Activated CD8-positive, alpha-beta memory T cell treated with anti-CD3 and anti-CD28 coated beads for 48 hours (primary cell): ENCODE measurements at regions not wholly inside any gene's neighbourhood (a gene's known extent, or its start where the extent isn't known, plus 50 kb on each side); places are given as distances from the start of the nearest gene placed in this dataset.

Experiments
- DNase-seq, 3 experiments: peaks; one replicate each; pipeline ENCODE4 v3.0.0-alpha.2; 2020; ENCODE audit warnings: low read depth in 2 of 3, low spot score in 2 of 3

DNA sequence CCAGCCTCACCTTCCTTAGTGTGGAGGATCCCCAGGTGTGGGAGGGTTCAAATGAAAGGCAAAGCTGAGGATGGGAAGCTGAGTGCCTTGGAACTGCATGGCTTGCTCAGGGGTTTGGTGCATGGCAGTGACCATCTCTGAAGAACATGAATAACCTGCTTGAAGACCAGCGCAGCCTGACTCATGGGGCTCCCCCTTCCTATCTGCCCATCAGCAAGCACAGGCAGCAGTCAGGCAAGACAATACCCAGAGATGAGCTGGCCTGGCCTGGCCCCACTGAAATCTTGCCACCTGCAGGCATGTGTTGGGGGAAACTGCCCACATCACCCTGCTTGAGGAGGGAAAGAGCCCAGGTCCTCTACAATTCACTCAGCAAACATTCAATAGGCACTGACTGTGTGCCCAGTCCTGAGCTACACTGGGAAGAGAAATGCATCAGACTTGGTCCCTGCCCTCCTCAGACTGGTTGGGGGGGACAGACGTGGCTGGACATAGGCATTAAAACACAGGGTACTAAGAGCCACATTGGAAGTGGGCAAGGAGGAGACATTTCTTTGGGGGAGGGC lies 105.0 kb upstream of the ALDH1B1 start:
- DNase-seq = no peak

DNA sequence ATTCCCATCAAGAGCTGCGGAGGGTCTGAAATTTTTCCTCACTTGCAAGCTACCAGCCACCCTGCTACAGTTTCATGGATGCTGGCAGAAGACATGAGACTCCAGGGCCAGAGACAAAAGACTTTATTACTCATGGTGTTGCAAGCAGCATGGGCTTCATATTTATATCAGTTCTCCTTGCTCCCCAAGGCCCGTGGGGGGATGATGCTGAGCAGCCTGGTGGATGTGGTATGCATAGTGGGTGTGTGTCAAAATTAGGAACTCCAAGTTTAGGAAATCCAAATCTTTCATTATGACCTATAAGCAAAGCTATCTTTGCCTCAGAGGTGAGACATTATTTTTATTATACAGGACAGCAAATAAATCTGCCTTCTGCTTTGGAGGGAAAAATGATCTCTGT lies 105.7 kb upstream of the ALDH1B1 start:
- no peak for DNase-seq

DNA sequence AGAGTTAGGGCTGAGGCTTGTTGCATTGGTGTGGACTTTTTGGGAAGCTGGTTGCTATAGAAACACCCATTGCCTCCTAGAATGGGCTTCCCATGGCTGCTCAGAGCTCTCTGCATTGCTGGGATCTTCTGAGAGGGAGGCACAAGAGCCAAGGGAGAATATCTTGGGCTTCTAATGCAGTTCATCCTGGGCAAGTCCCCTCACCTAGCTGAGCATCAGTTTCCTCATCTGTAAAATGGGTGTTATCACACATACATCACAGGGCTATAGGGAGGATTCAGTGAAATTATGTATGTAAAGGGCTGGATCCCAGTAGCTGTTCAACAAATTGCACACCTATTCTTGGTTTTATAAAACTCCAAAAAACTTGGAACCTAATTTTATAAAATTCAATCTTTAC lies 106.1 kb upstream of the ALDH1B1 start:
- no peak for DNase-seq

- no peak for DNase-seq
Measured at GRCh38 chr9:38285236-38285635, 107.3 kb upstream of the ALDH1B1 start.

DNA sequence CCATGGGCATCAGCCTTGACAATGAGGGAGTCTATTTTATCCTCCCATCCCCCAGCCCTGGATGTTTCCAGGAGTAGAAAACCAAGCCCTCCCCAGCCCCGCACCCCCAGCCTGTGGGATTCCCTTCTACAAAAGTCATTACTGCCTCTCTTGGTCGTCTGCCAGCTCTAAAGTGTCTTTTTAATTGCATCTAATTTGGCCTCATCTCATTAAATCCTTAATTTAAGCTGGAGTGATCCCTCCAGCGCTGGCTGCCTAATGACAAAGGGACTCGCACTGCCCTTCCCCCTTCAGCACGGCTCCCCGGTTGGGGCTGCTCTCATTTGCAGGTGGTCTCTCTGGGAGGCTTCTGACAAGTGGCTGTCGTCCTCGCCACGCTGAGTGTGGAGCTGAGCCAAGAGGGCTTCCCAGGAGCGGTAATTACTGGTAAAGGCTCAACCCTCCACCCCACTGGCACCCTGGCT lies 107.9 kb upstream of the ALDH1B1 start:
- DNase-seq = no peak

GRCh38 chr9:38284039-38284575 lies 108.4 kb upstream of the ALDH1B1 start:
- no peak for DNase-seq

GRCh38 chr9:38282756-38283155 lies 109.7 kb upstream of the ALDH1B1 start:
- no peak for DNase-seq

DNA sequence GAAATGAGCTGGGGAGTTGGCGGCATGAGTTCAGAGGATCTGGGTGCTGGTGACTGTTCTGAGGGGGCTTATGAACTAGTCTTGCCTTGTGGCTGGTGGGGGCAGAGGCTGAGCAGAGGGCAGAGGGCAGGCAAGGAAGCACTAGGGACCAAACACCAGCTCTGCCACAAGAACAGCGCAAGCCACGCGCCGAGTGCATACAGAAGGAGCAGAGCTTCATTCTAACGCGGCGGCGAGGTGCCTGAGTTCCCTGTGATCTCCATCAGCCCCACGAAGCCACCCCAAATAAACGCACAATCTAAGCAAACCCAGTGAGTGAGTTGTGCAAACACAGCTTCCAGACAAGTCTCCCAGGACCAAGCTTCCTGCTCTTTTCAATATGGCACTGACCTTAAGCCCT lies 110.6 kb upstream of the ALDH1B1 start:
- no peak for DNase-seq

- DNase-seq = no peak
Measured at GRCh38 chr9:38281196-38281595, 111.3 kb upstream of the ALDH1B1 start.

DNA sequence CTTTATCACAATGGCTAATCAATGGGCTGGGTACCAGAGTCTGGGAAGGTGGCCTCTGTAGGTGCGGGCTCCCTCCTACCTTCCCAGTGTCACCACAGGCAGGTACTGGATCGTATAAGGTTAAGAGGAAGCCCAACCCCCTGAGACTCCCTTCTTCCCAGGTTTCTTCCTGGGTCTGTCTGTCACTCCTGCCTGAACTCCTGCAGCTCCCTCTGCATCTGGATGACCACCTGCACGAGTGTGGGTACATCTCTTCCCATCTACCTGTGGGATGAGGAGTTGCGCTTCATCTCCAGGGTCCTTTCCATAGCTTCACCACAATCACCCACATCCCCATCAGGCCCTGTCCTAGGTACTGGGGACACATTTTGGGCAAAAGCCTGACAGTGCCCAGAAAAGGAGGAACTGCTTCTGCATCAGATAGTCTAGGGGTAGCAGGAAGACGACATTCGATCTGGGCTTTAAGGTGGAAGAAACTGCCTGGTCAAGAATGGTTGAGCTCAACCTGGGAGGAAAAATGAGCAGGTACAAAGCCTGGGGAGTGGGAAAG lies 112.2 kb upstream of the ALDH1B1 start:
- no peak for DNase-seq

DNA sequence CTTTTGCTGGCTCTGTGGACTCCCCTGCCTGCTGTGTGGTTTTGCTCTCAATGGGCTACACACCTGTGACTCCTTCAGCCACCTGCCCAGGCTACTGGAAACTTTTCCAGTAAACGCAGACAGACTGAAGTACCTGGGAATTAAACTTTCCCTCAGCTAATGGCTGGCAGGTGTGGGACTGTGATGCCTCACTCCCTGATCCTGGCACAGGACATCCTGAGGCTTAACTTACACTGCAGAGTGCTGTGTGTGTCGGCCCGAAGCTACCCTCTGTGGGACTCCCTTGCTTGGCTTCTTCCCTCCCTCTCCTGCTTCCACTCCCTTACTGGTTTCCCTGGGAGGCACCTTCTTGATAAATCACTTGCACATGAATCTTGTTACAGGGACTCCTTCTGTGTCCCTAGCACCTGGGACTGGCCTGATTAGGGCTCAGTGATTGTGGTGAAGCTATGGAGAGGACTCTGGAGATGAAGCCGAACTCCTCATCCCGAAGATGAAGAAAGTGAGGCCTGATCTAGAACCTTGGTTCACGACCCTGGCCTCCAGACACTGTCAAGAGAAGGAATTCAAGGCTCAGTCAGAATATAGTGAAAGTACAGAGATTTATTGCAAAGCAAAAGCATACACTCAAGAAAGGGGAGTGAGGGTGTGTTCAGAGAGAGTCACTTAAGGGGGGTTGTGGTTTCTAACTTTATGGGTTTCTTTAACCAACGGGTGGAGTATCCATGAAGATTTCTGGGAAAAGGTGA lies 113.4 kb upstream of the ALDH1B1 start:
- no peak for DNase-seq

DNA sequence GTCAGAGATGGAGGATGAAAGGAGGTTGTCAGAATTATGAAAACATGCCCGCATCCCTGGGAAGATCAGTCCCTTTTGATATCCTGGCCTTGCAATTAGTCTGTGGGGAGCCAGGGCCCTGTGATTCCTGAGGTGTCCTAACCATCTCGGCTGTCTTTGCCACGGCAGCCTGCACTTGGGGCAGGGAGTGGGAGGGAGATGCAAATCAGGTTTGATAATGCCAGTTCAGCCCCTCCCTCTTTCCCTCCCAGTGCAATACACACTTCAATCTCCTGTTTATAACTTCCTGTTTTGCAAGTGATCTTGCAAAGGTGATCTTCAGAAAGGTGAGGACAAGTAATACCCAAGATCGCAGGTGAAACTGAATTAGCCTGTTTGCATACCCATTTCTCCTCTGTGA lies 114.0 kb upstream of the ALDH1B1 start:
- no peak for DNase-seq

- no peak for DNase-seq
Measured at GRCh38 chr9:38277601-38278200, 114.8 kb upstream of the ALDH1B1 start.

DNA sequence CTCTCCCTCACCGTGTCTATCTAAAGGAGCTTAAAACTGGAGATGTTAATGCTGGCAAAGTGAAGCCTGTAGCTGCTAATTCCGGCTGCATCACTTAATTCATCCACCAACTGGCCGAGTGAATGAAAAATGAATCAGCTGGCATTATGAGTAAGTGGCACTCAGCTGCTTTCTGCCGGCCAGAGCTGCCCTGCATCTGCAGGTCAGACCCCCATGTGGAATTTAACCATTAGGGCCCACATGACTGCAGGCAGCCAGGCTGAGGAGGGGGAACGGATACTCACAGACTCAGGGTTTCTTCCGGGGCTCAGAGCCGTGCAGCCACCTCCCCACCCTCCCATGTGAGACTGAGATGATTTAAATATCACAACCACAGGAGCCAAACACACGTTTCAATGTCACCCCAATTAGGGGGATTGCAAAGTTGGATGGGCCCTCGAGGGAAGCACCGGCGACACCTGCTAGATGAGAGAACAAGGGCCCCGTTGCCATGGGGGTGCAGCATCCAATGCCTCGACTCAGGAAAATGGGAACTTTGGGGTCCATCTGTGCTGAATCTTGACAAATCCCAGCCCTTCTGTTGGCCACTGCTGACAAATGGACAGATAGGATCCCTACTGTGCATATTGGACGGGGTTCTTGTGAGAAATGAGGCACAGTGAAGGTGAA lies 115.6 kb upstream of the ALDH1B1 start:
- DNase-seq = no peak

DNA sequence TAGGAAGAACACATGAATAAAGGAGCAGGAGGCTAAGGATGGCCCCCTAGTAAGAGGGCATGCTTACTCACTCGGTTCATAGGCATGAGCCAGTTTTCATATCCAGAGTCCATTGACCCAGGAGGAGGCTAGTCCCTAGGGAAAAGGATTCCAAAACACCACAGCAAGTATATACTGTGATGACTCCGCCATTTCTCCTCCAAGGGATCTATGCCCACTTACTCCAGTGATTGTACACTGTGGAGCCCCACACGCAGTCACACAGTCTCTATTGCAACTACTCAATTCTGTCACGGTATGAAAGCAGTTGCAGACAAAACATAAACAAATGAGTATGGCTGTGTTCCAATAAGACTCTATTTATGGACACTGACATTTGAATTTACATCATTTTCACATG lies 117.7 kb upstream of the ALDH1B1 start:
- no peak for DNase-seq

- DNase-seq = no peak
Measured at GRCh38 chr9:38272710-38273109, 119.8 kb upstream of the ALDH1B1 start.

- DNase-seq = no peak
Measured at GRCh38 chr9:38271666-38272241, 120.7 kb upstream of the ALDH1B1 start.

GRCh38 chr9:38269775-38270174 lies 122.7 kb upstream of the ALDH1B1 start:
- no peak for DNase-seq

DNA sequence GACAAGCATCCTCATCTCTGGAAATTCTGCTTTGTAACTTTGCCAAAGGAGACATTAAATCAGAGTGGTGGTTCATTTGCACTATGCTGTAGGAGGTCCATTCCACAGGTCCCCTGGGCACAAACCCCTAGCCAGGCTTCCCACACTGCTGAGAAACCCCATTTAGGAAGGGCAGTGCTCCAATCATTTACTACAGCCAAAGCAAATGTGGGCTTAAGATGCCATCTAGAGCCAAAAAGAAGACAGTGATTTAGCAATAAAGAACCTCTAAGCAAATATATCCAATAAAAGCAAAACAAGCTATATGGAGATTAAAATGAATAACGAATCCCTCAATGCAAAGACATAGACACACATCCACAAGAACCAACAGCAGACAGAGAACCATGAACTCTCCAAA lies 129.0 kb upstream of the ALDH1B1 start:
- no peak for DNase-seq

DNA sequence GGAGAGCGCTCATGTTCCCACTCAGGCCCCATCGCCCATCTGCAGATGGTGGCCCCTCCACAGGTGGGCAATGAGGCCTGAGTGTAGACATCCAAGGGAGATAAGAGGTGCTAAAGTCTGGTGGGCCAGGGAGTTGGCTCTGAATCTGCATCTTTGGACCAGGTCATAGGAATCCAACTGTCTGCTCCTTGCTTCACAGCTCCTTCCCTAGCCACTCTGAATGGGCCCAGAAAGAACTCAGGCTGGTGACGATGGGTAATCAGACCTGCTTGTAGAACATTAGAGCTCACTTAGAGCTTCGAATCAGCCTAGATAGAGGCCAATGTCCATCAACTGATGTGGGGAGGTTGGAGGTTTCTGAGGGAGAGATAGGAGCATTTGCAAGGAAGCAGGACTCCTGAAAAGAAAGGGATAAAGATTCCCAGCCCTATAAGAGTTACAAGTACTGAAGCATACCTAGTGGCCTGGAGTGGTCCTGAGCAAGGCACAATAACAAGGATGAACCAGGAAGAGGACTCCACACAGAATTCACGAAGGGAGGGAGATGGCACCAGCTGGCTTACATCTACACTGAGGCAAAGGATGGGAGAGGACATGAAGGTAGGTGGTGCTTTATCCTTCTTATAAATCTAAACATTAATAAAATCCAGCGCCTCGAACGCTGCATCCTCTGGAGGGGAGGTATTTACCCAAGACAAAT lies 132.8 kb upstream of the ALDH1B1 start:
- DNase-seq = no peak

GRCh38 chr9:38259056-38259455 lies 133.4 kb upstream of the ALDH1B1 start:
- no peak for DNase-seq
